ENCODE measurements at regions not wholly inside any gene's neighbourhood (a gene's known extent, or its start where the extent isn't known, plus 50 kb on each side); places are given as distances from the start of the nearest gene placed in this dataset.

DNA sequence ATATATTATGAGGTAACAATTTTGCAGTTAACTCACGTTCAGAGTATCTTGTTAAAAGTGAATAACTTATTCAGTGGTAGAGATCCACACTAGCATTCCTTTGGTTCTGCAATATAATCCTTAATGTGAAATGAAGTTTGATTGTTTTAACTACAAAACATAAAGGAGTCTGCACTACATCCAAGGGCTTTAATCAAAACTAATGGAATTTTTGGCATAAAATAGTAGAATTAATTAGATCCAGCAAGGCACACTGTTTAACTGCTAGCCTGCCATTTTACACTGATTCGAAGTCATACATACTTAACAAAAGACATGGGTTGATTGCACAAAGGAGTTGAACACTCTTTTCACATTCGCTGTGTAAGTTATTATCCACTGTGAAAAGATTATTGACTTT lies 263.0 kb upstream of the ROBO2 start:
- DNase-seq (ENCODE audit: low read depth in 2 of 2) = no peak

DNA sequence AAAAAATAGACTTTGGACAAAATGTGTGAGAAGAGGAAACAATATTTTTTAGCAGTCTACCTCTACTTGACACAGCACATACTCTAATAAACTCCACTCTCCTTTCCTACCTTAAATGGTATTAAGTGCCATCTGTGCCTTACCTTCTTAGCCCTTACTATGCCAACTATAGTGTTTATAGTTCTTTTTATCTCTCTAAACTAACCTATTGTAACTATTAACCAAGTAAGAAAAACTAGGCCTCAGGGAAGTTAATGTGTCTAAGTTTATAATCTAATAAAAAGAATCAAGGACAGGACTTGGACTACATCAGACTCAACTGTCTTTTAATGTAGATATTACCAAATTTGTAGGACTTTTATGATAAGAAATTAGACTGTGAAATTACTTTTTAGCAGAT lies 251.7 kb upstream of the ROBO2 start:
- DNase-seq (ENCODE audit: low read depth in 2 of 2) = no peak

DNA sequence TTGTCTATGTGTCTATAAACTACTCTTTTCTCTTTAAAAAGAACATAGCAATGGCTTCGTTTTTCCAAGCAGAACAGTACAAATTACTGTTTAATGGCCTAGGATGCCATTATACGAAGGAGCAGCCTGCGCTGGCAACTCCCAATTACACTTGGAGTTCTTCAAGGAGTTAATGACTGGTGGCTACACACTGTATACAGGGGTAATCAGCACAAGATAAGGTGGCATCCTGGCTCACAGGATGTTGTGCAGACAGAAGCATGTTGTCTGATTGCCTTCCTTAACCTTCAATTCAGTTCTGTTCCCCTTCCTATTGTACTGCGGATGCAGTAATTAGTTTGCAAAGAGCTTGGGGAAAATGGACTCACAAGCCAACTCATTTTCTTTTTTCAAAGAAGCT lies 250.7 kb upstream of the ROBO2 start:
- DNase-seq (ENCODE audit: low read depth in 2 of 2) = no peak

DNA sequence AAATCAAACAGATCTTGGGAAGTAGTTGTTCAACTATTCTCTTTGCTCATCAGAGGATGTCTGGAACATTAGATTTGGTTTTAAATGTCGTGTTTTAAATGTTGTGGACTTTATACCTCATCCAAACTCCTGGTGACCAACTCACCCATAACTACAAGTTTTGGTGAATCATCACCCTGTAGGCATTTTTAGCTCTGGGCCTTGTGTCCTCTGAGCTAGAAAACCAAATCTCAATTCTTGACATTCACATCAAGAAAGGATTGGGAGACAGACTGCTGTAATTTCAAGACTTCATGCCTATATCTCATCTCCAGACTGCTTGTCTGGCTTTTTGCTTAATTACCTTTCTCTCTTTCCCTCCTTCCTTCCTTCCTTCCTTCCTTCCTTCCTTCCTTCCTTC lies 228.5 kb upstream of the ROBO2 start:
- DNase-seq (ENCODE audit: low read depth in 2 of 2) = no peak

DNA sequence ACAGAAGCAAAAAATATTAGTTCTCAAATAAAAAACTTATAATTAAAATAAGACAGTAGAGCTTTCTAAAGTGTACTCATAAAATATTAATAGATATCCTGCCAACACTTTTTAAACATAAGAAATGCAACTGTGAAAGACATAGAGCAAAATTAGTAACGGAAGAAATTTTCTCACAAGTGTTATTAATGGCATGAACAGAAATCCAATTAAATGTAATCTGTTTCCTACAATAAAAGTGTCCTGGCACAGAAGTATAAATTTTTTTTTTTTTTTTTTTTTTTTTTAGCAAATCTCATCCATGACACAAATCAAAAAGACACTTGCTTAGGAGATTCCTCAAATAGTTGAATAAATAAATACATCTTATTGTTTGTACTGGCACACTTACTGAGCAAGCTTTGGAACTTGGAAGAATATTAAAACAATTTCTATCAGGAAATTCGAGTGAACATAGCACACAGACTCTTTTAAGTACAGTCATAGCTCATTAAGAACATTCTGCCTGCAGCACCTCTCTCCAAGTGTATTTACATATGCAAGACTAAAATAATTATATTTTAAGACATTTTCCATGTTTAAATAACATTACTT lies 227.2 kb upstream of the ROBO2 start:
- DNase-seq (ENCODE audit: low read depth in 2 of 2) = no peak

DNA sequence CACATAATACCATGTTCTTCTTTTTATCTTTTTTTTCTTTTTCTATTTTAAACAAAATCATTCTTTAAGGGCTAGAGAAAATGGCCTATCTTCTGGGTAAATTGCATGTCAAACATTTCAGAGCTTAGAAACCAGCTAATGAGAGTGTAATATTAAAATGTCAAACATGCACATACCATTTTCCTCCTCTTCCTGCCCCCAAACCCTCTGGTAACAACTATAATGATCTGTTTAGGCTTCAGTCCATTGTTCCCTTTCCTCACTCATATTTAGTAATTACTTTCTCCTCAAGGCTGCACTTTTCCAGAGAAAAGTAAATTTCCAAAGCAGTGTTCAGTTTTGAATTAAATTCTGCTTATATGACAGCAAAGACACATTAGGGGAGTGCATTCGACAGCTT lies 224.3 kb upstream of the ROBO2 start:
- no peak for DNase-seq (ENCODE audit: low read depth in 2 of 2)

DNA sequence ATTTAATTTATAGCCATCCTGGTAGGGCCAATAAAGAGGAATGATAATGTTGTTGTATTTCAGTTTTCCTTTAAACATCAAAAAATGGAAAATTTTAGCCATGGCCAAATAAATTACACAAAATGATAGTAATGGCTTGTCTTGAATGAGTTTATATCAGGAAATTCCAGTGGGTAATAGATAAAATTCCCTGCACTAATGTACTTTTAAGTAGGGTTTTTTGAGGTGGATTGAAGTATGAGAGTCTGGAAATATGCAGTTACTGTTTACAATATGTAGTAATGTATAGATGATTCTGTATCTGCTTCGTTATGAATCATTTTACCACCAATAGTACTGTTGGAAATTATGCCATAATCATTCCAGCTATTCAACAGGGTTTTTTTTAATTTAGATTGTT lies 219.4 kb upstream of the ROBO2 start:
- DNase-seq (ENCODE audit: low read depth in 2 of 2) = no peak

DNA sequence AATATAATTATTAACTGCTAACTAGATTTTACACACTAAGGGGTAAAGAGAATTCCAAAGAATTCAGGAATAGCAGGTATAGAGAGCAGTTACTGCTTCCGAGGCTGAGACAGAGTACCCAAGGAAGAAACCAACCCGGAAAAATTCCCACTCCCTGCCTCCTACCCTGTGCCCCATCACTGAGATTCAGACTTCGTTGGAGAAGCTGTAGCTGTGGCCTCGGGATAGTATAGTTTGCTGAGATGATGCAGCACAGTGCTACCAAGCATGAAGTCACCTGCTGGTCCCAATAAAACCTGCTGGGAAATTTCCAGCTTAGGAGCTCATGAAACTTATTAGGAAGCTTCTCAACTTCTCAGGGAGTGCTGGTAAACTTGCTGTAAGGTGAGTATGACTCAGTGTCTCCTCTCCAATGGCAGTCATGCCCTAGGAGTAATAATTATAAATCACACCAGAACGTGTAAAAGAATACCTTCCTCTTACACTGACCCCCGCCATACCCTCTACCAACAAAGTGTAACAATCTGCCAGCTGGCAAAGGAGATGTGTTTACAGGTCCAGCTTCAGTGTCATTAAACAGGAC lies 215.2 kb upstream of the ROBO2 start:
- DNase-seq (ENCODE audit: low read depth in 2 of 2) = no peak

DNA sequence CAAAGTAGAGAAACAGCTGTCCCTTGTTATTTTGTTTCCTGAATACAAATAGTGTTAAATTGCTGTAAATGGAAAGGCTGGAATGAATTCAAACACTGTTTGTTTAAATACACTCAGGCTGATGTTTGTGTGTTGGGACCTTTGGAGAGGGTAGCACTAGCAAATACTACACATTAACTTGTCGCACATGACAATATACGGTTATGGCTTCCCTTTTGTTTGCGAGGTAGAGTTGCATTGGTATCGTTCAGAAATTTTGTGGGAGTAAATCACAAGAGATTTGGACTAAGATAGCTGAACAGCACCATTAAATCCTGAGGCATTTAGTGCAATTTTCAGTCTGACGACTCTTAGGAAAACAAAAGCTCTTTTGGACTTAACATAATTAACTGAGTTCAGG lies 213.0 kb upstream of the ROBO2 start:
- DNase-seq (ENCODE audit: low read depth in 2 of 2) = no peak

DNA sequence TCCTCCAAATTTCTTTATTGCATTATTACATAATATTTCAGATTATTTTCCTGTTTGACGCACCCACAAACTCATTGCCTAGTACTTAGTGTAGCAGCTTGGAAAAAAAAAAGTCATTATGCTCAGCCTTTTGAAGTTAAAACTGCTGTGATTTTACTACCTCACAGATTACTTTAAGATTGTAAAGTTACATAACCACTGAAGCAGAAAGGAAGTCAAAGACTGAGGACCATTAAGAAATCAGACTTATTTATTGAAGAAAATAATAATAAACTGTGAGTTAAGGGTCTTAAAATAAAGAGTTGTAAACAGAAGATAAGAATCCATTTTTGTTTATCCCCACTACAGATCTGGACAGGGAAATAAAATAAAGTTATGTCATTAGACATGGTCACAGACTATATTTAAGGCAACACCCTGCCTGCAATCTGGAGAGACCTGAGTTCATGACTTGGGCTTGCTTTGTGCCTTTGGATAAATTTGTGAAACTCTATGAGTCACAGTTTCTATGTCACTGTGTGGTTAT lies 212.1 kb upstream of the ROBO2 start:
- DNase-seq (ENCODE audit: low read depth in 2 of 2) = no peak

DNA sequence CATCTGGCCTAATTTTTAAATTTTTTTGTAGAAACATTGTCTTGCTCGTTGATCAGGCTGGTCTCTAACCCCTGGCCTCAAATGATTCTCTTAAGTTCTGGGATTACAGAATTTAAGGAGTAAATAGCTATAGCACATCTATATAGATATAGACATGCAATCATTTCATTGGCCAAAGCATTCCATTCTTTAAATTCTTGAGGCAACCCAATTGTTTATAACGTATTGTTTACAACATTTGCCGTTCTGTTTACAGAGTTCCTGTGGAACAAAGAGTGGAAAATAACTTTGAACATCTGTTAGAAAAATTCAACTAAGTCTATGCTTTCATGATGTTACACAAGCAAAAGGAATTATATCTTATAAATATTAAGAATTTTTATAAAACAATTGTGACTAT lies 205.2 kb upstream of the ROBO2 start:
- no peak for DNase-seq (ENCODE audit: low read depth in 2 of 2)

DNA sequence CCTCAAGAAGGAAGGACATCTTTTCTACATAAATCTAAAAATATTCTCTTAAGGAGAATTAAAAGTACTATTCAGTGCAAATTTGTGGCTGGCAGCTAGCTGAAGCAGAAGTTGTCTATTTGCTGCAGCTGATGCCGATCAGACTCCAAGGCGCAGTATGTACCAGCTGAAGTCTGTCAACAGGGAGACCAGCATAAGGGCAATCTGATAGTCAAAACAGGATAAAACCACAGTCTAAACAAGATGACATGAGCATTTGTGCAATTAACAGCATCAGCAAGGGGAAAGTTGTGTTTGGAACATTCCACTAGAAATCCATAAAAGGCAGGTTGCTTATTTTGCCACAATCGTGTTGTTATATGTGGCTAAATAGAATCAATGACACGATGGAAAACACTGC lies 198.2 kb upstream of the ROBO2 start:
- no peak for DNase-seq (ENCODE audit: low read depth in 2 of 2)

DNA sequence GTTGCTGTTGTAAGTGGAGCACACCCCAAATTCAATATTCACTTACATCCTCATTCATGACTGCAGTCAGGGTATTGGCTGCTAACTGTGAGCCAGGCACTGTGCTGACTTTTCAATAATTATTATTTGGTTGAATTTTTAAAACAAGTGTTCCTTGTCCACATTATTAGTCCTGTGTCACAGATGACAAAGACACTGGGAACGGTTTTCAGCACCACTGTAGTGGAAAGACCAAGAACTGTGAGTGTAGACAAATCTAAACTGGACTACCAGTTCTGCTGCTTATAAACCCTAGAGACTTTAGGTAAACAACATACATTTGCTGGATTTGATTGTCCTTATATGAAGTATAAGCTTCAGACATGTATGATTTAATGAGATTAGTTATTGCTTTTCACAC lies 197.7 kb upstream of the ROBO2 start:
- DNase-seq (ENCODE audit: low read depth in 2 of 2) = no peak

DNA sequence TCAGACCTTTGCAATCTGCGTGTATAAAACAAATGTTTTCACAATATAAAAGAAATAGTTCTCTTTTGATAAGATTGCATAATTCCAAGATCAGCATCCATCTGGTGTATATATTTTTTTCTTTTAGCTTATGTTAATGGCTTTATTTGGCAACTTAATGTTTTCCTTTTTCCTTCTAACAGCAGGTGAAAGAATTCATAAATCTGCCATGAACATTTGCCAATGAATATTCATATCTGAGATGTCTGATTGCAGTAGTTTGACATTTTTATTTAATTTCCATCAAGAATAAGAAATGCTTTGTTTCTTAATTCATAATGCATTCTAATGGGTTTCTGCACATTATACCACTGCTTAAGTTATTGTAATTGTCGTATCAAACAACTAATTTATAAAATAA lies 184.4 kb upstream of the ROBO2 start:
- DNase-seq (ENCODE audit: low read depth in 2 of 2) = no peak

DNA sequence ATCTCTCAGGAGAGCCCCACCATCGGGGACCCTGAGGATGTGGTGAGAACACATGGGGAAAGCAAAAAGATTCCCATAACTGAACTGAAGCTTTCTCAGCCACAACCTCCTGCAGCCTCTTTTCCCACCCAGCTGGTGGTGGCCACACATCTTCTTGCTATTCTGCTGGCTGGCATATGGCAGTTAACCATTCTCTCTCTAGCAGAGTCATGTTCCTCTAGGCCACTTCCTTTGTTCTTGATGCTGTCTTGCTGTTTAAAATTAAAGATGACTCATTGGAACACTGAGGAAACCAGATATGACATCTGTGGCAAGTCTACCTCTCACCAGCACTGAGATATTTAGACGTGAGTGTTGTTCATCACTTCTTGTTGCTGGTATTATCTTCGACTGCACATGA lies 180.3 kb upstream of the ROBO2 start:
- no peak for DNase-seq (ENCODE audit: low read depth in 2 of 2)

DNA sequence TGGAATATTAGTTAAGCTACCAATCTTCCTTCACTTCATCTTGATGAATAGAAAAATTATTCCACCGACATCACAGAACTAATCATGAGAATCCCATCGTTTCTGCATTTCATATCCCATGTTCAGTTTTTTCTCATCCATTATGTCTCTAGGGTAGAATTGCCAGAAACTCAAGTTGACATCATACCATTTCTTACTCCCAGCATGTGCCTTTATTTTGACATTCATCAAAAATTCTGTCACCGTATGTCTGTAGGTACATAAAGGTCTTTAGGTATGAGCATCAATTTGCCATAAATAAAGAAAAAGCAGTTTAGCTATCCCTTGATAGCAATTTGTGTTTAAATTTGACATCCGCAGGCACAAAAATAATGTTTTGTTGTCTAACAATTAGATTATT lies 175.5 kb upstream of the ROBO2 start:
- no peak for DNase-seq (ENCODE audit: low read depth in 2 of 2)

DNA sequence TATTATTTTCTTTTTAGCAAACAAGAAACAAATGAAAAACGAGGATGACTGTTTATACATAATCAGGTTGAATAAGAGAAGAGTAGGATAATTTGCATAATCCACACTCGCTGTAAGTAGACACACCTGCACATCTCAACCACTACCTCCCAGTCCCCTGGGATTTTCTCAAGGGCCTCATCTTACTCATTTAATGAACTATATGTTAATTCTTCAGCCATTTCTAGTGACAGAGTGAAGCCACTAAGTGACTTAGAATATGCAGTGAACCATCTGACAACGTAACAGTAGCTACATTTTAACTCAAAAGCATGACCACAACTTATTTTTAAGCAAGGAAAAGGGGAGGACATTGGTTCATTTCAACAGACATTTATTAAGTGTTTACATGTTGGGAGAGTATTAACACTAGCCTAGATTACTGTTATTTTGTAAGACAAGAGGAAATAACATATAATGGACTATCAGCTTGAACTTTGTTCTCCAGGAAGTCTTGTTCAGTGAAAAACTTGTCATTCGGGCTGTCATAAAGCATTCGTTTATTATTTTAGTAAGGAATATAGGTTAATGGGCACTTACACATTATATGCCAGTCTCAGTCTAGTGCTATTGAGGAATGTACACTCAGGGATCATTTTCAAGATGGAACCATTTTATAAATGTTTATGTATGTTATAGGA lies 173.0 kb upstream of the ROBO2 start:
- no peak for DNase-seq (ENCODE audit: low read depth in 2 of 2)

DNA sequence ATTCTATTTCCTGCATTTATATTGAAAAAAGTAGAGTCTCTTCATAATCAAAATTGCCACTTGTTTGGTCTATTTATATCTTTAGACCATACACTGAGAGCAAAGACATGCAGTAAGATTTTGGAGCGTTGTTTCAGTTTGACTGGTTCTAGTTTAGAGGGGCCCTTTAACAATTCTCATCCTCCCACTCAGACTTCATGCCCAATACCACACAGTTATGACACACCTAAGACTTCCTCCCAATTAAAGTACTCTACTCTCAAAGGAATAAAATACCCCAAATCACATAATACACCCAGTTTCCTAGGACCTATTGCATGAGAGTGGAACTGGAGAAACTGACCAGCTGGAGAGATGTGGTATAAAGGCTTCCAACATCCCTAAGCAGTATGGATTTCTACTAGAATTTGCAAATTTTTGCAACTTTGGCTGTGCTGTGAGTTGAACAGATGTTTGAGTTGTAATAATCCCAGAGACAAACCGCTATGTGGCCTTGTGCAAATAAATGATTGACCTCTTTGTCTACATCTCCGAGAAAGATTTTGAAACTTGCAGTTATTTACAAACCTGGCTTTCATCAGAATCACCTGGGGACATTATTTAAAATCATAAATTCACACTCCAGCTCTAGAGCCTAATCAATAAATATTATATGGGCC lies 170.0 kb upstream of the ROBO2 start:
- no peak for DNase-seq (ENCODE audit: low read depth in 2 of 2)

DNA sequence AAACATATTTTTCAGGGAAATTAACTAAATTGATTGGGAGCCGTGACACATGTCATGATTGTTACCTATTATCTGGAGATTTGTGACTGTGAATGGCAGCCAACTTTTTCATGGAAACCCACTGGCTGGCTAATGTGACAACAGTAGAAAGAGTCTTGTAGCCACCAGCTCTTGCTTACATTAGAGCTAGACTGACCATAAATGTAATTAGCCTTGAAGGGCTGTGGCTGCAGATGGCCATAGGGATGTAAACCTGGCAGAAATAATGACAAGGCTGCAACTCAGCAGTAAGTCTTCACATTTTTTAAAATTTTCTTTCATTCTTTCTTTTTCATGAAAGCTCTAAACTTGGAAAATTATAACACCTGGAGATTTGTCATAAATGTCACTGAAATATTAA lies 168.2 kb upstream of the ROBO2 start:
- no peak for DNase-seq (ENCODE audit: low read depth in 2 of 2)

DNA sequence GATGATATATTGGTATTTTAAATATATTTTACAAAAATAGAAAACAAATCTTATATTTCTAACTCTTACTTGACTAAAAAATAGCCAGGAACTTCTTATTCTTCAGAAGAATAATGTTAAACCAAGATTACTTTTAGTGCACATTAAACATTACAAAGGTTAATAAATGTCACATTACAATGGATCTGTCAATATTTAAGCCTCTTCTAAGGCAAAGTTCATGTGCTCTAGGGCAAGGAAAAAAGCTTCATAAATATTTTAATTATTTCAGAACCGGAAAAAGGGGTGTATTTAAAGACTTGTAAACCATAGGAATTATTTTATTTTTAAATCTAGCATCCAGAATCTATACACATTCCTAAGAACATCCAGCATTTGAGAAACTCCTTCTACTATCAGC lies 166.9 kb upstream of the ROBO2 start:
- no peak for DNase-seq (ENCODE audit: low read depth in 2 of 2)

DNA sequence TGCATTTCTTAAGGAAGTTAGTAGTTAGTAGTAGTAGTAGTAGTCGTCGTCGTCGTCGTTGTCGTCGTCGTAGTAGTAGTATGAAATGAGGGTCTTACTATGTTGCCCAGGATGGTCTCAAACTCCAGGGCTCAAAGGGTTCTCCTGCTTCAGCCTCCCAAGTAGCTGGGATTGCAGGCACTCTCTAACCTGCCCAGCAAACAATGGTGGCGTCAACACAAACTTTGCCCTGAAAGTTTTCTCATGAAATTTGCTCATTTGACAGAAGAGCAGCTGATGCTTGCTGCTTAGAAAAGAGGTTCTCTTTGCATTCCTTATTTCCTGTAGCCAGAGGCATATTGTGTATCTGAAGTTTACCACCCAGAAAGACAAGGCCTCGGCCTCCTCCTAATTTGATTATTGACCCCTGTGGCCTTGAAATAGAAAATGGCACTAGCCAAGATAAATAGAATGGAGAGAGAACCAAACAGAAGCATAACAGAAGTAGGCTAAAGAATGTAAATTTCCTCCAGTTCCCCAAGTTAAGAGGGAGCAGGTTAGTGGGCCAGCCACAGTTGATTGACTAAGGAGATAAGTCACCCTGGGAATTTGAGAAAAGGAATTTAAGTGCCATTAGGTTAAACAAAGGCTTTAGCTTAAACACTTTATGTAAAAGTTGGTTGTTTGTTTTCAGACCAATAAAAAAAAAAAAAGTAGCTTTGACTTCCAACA lies 166.2 kb upstream of the ROBO2 start:
- DNase-seq (ENCODE audit: low read depth in 2 of 2) = no peak

DNA sequence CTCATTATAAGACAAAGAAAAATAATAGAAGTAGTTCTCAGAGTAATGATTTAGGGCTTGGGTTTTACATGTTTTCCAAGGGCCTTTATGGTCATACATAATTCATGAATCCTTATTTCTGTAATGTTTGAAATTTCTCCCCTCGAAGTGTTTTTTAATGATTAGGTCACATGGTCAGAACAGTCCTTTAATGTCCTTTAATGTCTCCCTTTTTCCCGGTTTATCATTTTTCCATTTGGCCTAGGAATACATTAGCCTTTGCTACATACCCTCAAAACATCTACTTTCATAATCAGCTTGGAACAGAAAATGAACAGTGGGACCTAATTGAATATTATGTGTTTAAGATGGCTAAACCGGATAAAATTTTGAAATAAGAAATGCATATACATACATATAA lies 159.9 kb upstream of the ROBO2 start:
- no peak for DNase-seq (ENCODE audit: low read depth in 2 of 2)
